ENCODE measurements at regions not wholly inside any gene's neighbourhood (a gene's known extent, or its start where the extent isn't known, plus 50 kb on each side); places are given as distances from the start of the nearest gene placed in this dataset.

GRCh38 chr13:40309881-40310280, 356.6 kb downstream of the FOXO1 start:
- H3K4me3 ChIP-seq (ENCODE audit: low read depth, low read length), result no peak overlapping the region
- DNase-seq (ENCODE audit: low read depth), result no peak
- TF ChIP-seq, protein P1, sequence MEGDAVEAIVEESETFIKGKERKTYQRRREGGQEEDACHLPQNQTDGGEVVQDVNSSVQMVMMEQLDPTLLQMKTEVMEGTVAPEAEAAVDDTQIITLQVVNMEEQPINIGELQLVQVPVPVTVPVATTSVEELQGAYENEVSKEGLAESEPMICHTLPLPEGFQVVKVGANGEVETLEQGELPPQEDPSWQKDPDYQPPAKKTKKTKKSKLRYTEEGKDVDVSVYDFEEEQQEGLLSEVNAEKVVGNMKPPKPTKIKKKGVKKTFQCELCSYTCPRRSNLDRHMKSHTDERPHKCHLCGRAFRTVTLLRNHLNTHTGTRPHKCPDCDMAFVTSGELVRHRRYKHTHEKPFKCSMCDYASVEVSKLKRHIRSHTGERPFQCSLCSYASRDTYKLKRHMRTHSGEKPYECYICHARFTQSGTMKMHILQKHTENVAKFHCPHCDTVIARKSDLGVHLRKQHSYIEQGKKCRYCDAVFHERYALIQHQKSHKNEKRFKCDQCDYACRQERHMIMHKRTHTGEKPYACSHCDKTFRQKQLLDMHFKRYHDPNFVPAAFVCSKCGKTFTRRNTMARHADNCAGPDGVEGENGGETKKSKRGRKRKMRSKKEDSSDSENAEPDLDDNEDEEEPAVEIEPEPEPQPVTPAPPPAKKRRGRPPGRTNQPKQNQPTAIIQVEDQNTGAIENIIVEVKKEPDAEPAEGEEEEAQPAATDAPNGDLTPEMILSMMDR (conservative IDR thresholded peaks at IDR 0.05; ENCODE audit: low read depth, low read length), result no peak

- no peak overlapping the region for H3K4me3 ChIP-seq (ENCODE audit: low read depth, low read length)
- TF ChIP-seq, protein P1 (conservative IDR thresholded peaks at IDR 0.05; ENCODE audit: low read depth, low read length), result no peak
Measured at GRCh38 chr13:40311356-40312101, 354.9 kb downstream of the FOXO1 start.

DNA sequence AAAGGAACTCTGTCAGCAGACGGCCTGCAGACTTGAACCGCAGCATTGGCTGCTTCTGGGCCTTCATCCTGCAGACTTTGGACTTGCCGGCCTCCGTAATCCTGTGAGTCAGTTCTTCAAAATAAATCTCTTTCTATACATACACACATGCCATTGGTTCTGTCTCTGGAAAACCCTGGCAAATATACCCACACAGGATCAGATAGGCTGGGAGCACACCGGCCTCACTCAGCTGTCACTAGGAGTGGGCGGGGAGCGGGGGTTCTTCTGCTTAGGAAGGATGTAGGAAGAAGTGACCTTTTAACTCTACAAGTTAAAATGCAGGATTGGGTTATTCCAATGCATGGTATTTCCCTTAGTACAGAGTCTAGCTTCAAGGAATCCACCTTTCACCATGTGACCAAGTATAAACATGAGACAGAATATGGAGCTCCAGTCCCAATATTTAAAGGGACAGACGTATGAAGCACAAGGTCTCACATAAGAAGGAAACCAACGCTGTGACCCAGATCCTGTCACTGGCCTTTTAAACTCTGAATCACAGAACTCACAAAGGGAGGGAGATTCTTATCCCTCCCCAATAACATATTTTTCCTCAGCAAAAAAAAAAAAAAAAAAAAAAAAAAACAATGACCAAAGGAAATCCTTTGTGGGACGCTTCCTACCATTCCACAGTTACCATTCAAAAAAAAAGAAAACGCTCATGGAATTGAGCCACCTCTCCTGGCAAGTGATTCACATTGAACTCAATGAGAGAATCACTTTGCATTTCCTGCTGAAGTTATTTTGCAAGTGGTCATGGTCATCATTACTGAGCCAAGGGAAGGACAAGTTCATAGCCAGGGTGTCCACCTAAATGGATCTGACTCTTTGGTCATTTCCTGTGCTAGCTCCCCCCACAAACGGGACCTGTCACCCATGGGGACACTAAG, 352.9 kb downstream of the FOXO1 start:
- TF ChIP-seq, protein P1 (conservative IDR thresholded peaks at IDR 0.05; ENCODE audit: low read depth, low read length), result no peak
- H3K4me3 ChIP-seq (ENCODE audit: low read depth, low read length), result no peak overlapping the region
- DNase-seq (ENCODE audit: low read depth), result no peak

More at GRCh38 chr13:40311356-40312101, 354.9 kb downstream of the FOXO1 start:
- DNase-seq (ENCODE audit: low read depth), result no peak

DNA sequence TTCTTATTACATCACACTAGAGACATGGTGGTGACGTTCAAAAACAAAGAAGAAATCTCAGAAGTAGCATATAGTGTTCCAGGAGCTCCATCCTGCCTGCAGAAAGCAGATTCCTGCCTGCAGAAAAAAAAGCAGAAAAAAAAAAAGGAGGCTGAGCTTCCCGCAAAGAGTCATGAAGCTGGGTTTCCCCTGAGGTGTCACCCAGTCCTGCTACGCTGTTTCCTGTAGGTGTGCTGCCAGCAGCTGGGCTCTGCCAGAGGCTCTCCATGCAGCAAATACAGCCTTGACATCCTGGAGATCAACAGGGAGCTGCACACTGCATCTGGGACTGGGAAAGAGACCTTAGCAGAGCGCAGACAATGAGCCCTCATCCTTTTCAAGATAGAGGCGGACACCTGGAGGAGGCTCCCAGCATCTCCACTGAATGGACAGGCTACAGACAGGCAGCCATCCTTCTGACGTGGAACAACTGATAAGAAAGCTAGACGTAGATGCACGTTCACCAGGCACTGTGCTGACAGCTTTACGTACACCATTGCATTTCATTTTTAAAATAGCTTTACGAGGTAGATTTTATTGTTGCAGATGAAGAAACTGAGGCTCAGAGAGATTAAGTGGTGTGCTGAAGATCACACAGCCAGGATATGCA, 350.9 kb downstream of the FOXO1 start:
- H3K4me3 ChIP-seq (ENCODE audit: low read depth, low read length), result no peak overlapping the region
- peak; percentile 18 for DNase-seq (ENCODE audit: low read depth)
- TF ChIP-seq, protein P1 (conservative IDR thresholded peaks at IDR 0.05; ENCODE audit: low read depth, low read length), result no peak

GRCh38 chr13:40316301-40316700, 350.1 kb downstream of the FOXO1 start:
- TF ChIP-seq, protein P1 (conservative IDR thresholded peaks at IDR 0.05; ENCODE audit: low read depth, low read length), result no peak
- H3K4me3 ChIP-seq (ENCODE audit: low read depth, low read length), result no peak overlapping the region
- DNase-seq (ENCODE audit: low read depth), result no peak

DNA sequence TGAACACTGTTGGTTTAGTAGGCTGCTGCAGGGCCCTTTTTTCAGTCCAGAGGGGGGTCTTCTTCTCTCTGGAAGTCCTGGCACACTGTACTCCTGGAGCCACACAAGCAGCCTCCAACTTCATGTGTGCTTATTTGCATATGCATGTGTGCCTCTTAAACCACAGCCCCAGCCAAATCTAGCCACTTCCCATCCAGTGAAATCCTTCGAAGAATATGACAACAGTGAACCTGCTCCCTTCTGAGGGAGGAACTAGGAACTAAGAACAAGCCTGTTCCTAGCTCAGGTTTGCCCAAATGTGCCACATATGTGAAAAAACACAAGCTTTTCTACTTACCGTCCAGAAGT, 348.5 kb downstream of the FOXO1 start:
- H3K4me3 ChIP-seq (ENCODE audit: low read depth, low read length), result no peak overlapping the region
- TF ChIP-seq, protein P1 (conservative IDR thresholded peaks at IDR 0.05; ENCODE audit: low read depth, low read length), result no peak
- no peak for DNase-seq (ENCODE audit: low read depth)

Data from choroid plexus epithelial cell (primary cell).